ENCODE measurements at regions not wholly inside any gene's neighbourhood (a gene's known extent, or its start where the extent isn't known, plus 50 kb on each side); places are given as distances from the start of the nearest gene placed in this dataset.
"Not testable (repeated sequence)": the region's sequence is repeated elsewhere in the genome, so short reads cannot be mapped to it uniquely, and the experiment has no call there.

- Histone ChIP-seq H3K27me3 (no peaks in the 10 kb centered on the region), H3K36me3 (ENCODE audit: low read depth, missing control alignments) (no peaks in the 10 kb centered on the region), H3K4me1 (no peaks in the 10 kb centered on the region), H3K4me3 (no peak overlapping the region), H3K27ac (no peak overlapping the region), H3K9me3 (no peaks in the 10 kb centered on the region)
- intact Hi-C loops (cut with DNase I; ENCODE audit: low total_unique reads): no loop called here
- TF ChIP-seq POLR2A (IDR thresholded peaks at IDR 0.05): no peak
- TF ChIP-seq CTCF (IDR thresholded peaks at IDR 0.05): peak in 1 of 3 experiments; percentile 10
- peak; percentile 32 for DNase-seq
These were observed 394.2 kb downstream of the BMP2 start for GRCh38 chr20:7161690-7162089.

GRCh38 chr20:7171911-7172310, 404.4 kb downstream of the BMP2 start:
- Histone ChIP-seq H3K4me3 (no peak overlapping the region), H3K27ac (no peak overlapping the region), H3K36me3 (ENCODE audit: low read depth, missing control alignments) (no peaks in the 10 kb centered on the region), H3K9me3 (no peaks in the 10 kb centered on the region), H3K4me1 (no peaks in the 10 kb centered on the region), H3K27me3 (no peaks in the 10 kb centered on the region)
- intact Hi-C loops (cut with DNase I; ENCODE audit: low total_unique reads): no loop called here
- TF ChIP-seq CTCF (IDR thresholded peaks at IDR 0.05): no peak
- no peak for TF ChIP-seq POLR2A (IDR thresholded peaks at IDR 0.05)
- 63 to 90% methylated on average over 1 of the region's 1 CpG for WGBS, 2 donors
- no peak for DNase-seq

GRCh38 chr20:7174554-7174953, 407.1 kb downstream of the BMP2 start:
- intact Hi-C loops (cut with DNase I; ENCODE audit: low total_unique reads): no loop called here
- no peak for DNase-seq

GRCh38 chr20:7175827-7176226, 408.3 kb downstream of the BMP2 start:
- H3K36me3 ChIP-seq (ENCODE audit: low read depth, missing control alignments); intact Hi-C loops (cut with DNase I; ENCODE audit: low total_unique reads); H3K4me3 ChIP-seq; H3K27ac ChIP-seq; DNase-seq; H3K4me1 ChIP-seq; H3K9me3 ChIP-seq; H3K27me3 ChIP-seq: not testable (repeated sequence)
- WGBS, 2 donors: 89 to 100% methylated on average over 1 of the region's 1 CpG

More at GRCh38 chr20:7174554-7174953, 407.1 kb downstream of the BMP2 start:
- Histone ChIP-seq H3K27me3 (no peaks in the 10 kb centered on the region), H3K9me3 (no peaks in the 10 kb centered on the region), H3K4me3 (no peak overlapping the region), H3K4me1 (no peaks in the 10 kb centered on the region), H3K36me3 (ENCODE audit: low read depth, missing control alignments) (no peaks in the 10 kb centered on the region), H3K27ac (no peak overlapping the region)
- 80 to 82% methylated on average over 2 of the region's 2 CpGs for WGBS, 2 donors
- TF ChIP-seq POLR2A (IDR thresholded peaks at IDR 0.05) (no peak), CTCF (IDR thresholded peaks at IDR 0.05) (no peak)

GRCh38 chr20:7178004-7178403, 410.5 kb downstream of the BMP2 start:
- intact Hi-C loops (cut with DNase I; ENCODE audit: low total_unique reads): no loop called here
- Histone ChIP-seq H3K4me3 (no peak overlapping the region), H3K27me3 (no peaks in the 10 kb centered on the region), H3K9me3 (no peaks in the 10 kb centered on the region), H3K27ac (no peak overlapping the region), H3K36me3 (ENCODE audit: low read depth, missing control alignments) (no peaks in the 10 kb centered on the region), H3K4me1 (no peaks in the 10 kb centered on the region)
- no peak for DNase-seq
- 92 to 94% methylated on average over 2 of the region's 2 CpGs for WGBS, 2 donors
- TF ChIP-seq POLR2A (IDR thresholded peaks at IDR 0.05) (no peak), CTCF (IDR thresholded peaks at IDR 0.05) (no peak)
